Esophagus muscularis mucosa (tissue), 4 donors: ENCODE measurements at regions not wholly inside any gene's neighbourhood (a gene's known extent, or its start where the extent isn't known, plus 50 kb on each side); places are given as distances from the start of the nearest gene placed in this dataset.

ENCODE experiments used
- CTCF ChIP-seq, 3 experiments: fragments of 200-600 bp in 2 of 3; fragments of 450-650 bp in 1 of 3; sonication (generic) in 2 of 3; IDR thresholded peaks; one replicate each; pipeline ENCODE4 v1.5.1; 2017 to 2019; ENCODE audit warnings: antibody characterized with exemption in 3 of 3, mild to moderate bottlenecking in 2 of 3, moderate library complexity in 1 of 3
- EP300 ChIP-seq: sonication (generic); formaldehyde crosslinking; IDR thresholded peaks from one replicate; pipeline ENCODE4 v1.6.1; 2017; ENCODE audit warnings: antibody characterized with exemption
- POLR2A ChIP-seq: fragments of 450-650 bp; IDR thresholded peaks from one replicate; pipeline ENCODE4 v1.6.1; 2017; ENCODE audit warnings: antibody characterized with exemption, moderate library complexity, mild to moderate bottlenecking, low read depth

DNA sequence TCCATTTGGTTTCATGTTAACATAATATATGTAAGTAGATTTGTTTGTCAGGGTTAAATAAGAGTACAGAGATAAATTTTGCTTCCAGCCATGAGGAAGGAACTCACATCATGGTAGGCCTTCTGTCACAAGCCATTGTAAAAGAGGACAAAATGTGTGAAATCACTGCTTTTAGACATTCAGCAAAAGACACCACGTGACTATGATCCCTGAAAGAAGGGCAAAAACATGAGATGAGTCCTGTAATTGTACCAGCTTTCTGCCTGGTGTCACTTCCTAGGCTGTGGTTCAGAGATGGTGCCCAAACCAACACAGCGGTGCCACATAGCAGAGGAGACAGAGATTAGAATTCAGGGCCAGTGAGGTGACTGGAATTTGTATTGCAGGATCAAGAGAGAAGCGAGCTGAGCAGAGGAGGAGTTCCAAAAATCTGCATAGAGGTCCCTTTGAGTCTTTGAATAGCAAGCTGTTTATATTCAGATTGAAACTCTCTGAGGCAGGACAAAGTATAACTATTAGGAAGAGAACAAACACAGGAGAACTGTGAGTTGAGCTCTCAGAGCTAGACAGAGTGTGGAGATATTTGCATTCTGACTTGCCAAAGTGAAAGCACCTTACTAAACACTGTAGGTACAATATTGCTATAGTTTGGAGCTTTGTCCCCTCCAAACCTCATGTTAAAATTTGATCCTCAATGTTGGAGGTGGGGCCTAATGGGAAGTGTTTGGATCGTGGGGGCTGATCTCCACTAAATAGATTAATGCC lies 52.6 kb upstream of the PDE7B start:
- TF ChIP-seq CTCF (IDR thresholded peaks at IDR 0.05) (no peak), POLR2A (no peak), EP300 (no peak)
